HS-5 (cell line): ENCODE measurements at regions not wholly inside any gene's neighbourhood (a gene's known extent, or its start where the extent isn't known, plus 50 kb on each side); places are given as distances from the start of the nearest gene placed in this dataset.

Experiments
- DNase-seq: peaks from one replicate; pipeline ENCODE4 v3.0.0-alpha.2; 2012; ENCODE audit warnings: low read depth

- DNase-seq, result no peak
Measured at GRCh38 chr3:182462152-182462551, 331.2 kb upstream of the ATP11B start.

- DNase-seq, result no peak
Measured at GRCh38 chr3:182464513-182465145, 328.7 kb upstream of the ATP11B start.

GRCh38 chr3:182465301-182466185, 327.8 kb upstream of the ATP11B start:
- no peak for DNase-seq

GRCh38 chr3:182469086-182469485, 324.2 kb upstream of the ATP11B start:
- DNase-seq, result no peak

GRCh38 chr3:182470187-182470586, 323.1 kb upstream of the ATP11B start:
- no peak for DNase-seq

GRCh38 chr3:182473191-182473710, 320.1 kb upstream of the ATP11B start:
- no peak for DNase-seq

- no peak for DNase-seq
Measured at GRCh38 chr3:182478369-182478768, 314.9 kb upstream of the ATP11B start.

GRCh38 chr3:182479419-182480336, 313.6 kb upstream of the ATP11B start:
- no peak for DNase-seq

- DNase-seq, result no peak
Measured at GRCh38 chr3:182482705-182483104, 310.6 kb upstream of the ATP11B start.

GRCh38 chr3:182484682-182485081, 308.6 kb upstream of the ATP11B start:
- no peak for DNase-seq

- DNase-seq, result no peak
Measured at GRCh38 chr3:182485301-182485700, 308.0 kb upstream of the ATP11B start.

GRCh38 chr3:182486463-182486862, 306.8 kb upstream of the ATP11B start:
- DNase-seq, result no peak

GRCh38 chr3:182487143-182487542, 306.2 kb upstream of the ATP11B start:
- DNase-seq, result no peak

GRCh38 chr3:182487611-182488010, 305.7 kb upstream of the ATP11B start:
- no peak for DNase-seq

- DNase-seq, result no peak
Measured at GRCh38 chr3:182490596-182491491, 302.5 kb upstream of the ATP11B start.

GRCh38 chr3:182491577-182491976, 301.7 kb upstream of the ATP11B start:
- no peak for DNase-seq

- no peak for DNase-seq
Measured at GRCh38 chr3:182492536-182492935, 300.8 kb upstream of the ATP11B start.

GRCh38 chr3:182500289-182500688, 293.0 kb upstream of the ATP11B start:
- DNase-seq, result no peak

GRCh38 chr3:182501856-182502255, 291.4 kb upstream of the ATP11B start:
- DNase-seq, result no peak

- no peak for DNase-seq
Measured at GRCh38 chr3:182503401-182503800, 289.9 kb upstream of the ATP11B start.
